MM.1S (cell line): ENCODE measurements at regions not wholly inside any gene's neighbourhood (a gene's known extent, or its start where the extent isn't known, plus 50 kb on each side); places are given as distances from the start of the nearest gene placed in this dataset.

Experiments
- DNase-seq: peaks from one replicate; pipeline ENCODE4 v3.0.0-alpha.2; 2015
- H2AFZ ChIP-seq: fragments of 300-600 bp; sonication (generic); 2 replicates; pipeline ENCODE4 v1.6.0; 2016; ENCODE audit warnings: antibody characterized with exemption, low read length
- H3F3A ChIP-seq: fragments of 300-600 bp; sonication (generic); 2 replicates; pipeline ENCODE4 v1.6.1; 2016; ENCODE audit warnings: mild to moderate bottlenecking, antibody characterized with exemption, low read length, moderate library complexity, mixed read lengths; ENCODE audit not compliant: insufficient read depth
- H3K27ac ChIP-seq: fragments of 300-600 bp; sonication (generic); 2 replicates; pipeline ENCODE4 v1.5.1; 2016; ENCODE audit warnings: mild to moderate bottlenecking, low read length
- H3K27me3 ChIP-seq: fragments of 300-600 bp; sonication (generic); replicated peaks from 2 replicates; pipeline ENCODE4 v1.6.0; 2016; ENCODE audit warnings: low read length; ENCODE audit not compliant: insufficient read depth
- H3K36me3 ChIP-seq: fragments of 300-600 bp; sonication (generic); replicated peaks from 2 replicates; pipeline ENCODE4 v1.6.1; 2016; ENCODE audit warnings: mild to moderate bottlenecking, low read length, mixed read lengths; ENCODE audit not compliant: insufficient read depth
- H3K4me1 ChIP-seq: fragments of 300-600 bp; sonication (generic); 2 replicates; pipeline ENCODE4 v1.6.1; 2016; ENCODE audit warnings: low read length, mixed read lengths
- H3K4me2 ChIP-seq: fragments of 300-600 bp; sonication (generic); 2 replicates; pipeline ENCODE4 v1.6.0; 2016; ENCODE audit warnings: low read depth, low read length
- H3K4me3 ChIP-seq: fragments of 300-600 bp; sonication (generic); 2 replicates; pipeline ENCODE4 v1.5.1; 2016; ENCODE audit warnings: low read length, mixed read lengths
- H3K79me2 ChIP-seq: fragments of 300-600 bp; sonication (generic); 2 replicates; pipeline ENCODE4 v1.6.1; 2016; ENCODE audit warnings: mixed run types, low read length, mixed read lengths
- H3K9ac ChIP-seq: fragments of 300-600 bp; sonication (generic); 2 replicates; pipeline ENCODE4 v1.6.1; 2016; ENCODE audit warnings: low read length, mixed read lengths
- H3K9me2 ChIP-seq: fragments of 300-600 bp; sonication (generic); replicated peaks from 2 replicates; pipeline ENCODE4 v1.6.1; 2016; ENCODE audit warnings: mild to moderate bottlenecking, low read length, mixed read lengths; ENCODE audit not compliant: insufficient read depth
- H3K9me3 ChIP-seq: fragments of 300-600 bp; sonication (generic); replicated peaks from 2 replicates; pipeline ENCODE4 v1.6.1; 2016; ENCODE audit warnings: mild to moderate bottlenecking, low read length, mixed read lengths; ENCODE audit not compliant: insufficient read depth
- H4K20me1 ChIP-seq: fragments of 300-600 bp; sonication (generic); 2 replicates; pipeline ENCODE4 v1.6.1; 2016; ENCODE audit warnings: mild to moderate bottlenecking, low read length, moderate library complexity, mixed read lengths; ENCODE audit not compliant: insufficient read depth
- CTCF ChIP-seq: fragments of 300-600 bp; sonication (generic); IDR thresholded peaks from 2 replicates; pipeline ENCODE4 v1.5.1; 2016; ENCODE audit warnings: antibody characterized with exemption, low read length, mixed read lengths
- EZH2 ChIP-seq: fragments of 300-600 bp; sonication (generic); optimal IDR thresholded peaks from 2 replicates; pipeline ENCODE3; 2017; ENCODE audit warnings: low read depth, mild to moderate bottlenecking, antibody characterized with exemption, low read length, mixed read lengths
- EZH2phosphoT487 ChIP-seq: fragments of 300-600 bp; sonication (generic); IDR thresholded peaks from 2 replicates; pipeline ENCODE4 v1.6.1; 2018; ENCODE audit warnings: antibody characterized with exemption, low read length

DNA sequence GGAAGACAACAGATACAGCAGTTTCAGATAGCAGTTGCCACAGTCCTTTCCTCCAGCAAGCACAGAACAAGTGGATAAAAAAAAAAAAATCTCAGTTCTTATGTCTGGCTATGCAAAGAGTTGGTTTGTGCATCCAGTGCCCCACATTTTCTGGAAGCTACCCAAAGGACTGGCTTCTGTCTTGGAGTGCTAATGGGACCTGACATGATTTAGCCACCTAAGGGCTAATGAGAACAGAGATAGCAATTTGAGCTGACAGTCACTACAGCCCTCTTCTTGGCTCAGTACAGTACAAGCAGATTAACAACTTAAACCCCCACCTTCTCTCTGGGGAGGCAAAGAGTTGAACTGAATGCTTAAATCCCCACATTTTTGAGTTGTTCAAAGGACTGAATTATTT is 976.8 kb downstream of the TBC1D32 start:
- H3K4me2 ChIP-seq: no peak overlapping the region
- H4K20me1 ChIP-seq: no peaks in the 10 kb centered on the region
- H3K4me3 ChIP-seq: no peak overlapping the region
- no peaks in the 10 kb centered on the region for H3K36me3 ChIP-seq
- DNase-seq: no peak
- H3K27ac ChIP-seq: no peak overlapping the region
- no peak overlapping the region for H2AFZ ChIP-seq
- H3F3A ChIP-seq: no peaks in the 10 kb centered on the region
- no peaks in the 10 kb centered on the region for H3K79me2 ChIP-seq
- no peak overlapping the region for H3K9ac ChIP-seq
- H3K9me3 ChIP-seq: no peaks in the 10 kb centered on the region
- H3K4me1 ChIP-seq: peaks cover 13% of the 10 kb centered on the region
- no peaks in the 10 kb centered on the region for H3K9me2 ChIP-seq
- TF ChIP-seq CTCF (no peak), EZH2phosphoT487 (no peak), EZH2 (no peak)
- no peaks in the 10 kb centered on the region for H3K27me3 ChIP-seq

DNA sequence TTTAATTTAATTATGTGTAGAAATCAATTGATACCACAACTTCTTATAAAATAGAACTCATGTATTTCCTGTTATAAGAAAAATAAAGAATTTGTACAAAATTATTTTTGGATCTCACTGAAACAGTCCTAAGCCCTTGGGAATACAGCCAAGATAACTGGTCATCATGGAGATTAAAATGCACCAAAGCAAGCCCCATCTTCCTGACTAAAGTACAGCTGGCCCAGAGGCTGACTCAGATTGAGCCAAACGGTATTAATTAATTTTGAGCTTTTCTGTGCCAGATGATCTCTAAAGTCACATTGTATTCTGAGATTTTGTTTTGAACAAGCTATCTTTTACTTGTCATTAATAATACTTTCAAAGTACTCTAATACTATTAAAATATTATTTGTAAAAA is 978.5 kb downstream of the TBC1D32 start:
- no peak for DNase-seq
- H3K4me1 ChIP-seq: peaks cover 13% of the 10 kb centered on the region
- H3K27ac ChIP-seq: no peak overlapping the region
- H3K9me2 ChIP-seq: no peaks in the 10 kb centered on the region
- no peaks in the 10 kb centered on the region for H3K9me3 ChIP-seq
- H3K36me3 ChIP-seq: no peaks in the 10 kb centered on the region
- no peaks in the 10 kb centered on the region for H3K79me2 ChIP-seq
- H3K27me3 ChIP-seq: no peaks in the 10 kb centered on the region
- no peak overlapping the region for H3K4me2 ChIP-seq
- no peak overlapping the region for H3K9ac ChIP-seq
- no peaks in the 10 kb centered on the region for H4K20me1 ChIP-seq
- no peaks in the 10 kb centered on the region for H3F3A ChIP-seq
- H2AFZ ChIP-seq: no peak overlapping the region
- H3K4me3 ChIP-seq: no peak overlapping the region
- no peak for TF ChIP-seq EZH2phosphoT487
- no peak for TF ChIP-seq EZH2
- no peak for TF ChIP-seq CTCF

DNA sequence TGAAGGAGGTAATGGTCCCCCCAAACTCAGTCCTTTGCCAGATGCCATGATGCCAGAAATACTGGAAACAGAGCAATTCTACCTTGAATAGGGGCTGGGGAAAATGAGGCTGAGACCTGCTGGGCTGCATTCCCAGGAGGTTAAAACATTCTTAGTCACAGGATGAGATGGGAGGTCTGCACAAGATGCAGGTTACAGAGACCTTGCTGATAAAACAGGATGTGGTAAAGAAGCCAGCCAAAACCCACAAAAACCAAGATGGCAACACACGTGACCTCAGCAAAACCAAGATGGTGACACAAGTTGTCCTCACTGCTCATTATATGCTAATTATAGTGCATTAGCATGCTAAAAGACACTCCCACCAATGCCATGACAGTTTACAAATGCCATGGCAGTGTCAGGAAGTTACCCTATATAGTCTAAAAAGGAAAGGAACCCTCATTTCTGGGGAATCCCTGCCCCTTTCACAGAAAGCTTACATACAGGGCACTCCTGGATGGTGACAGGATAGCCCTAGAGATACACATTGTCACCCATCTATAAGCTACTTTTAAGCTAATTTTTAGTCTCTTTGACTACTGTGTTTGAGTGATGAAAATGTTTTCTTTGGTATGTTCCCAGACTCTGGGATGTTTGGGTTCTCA is 979.7 kb downstream of the TBC1D32 start:
- Histone ChIP-seq H3K9me3 (no peaks in the 10 kb centered on the region), H3K27me3 (no peaks in the 10 kb centered on the region), H3K4me2 (peak overlapping the region; percentile 6; the same call in 1 of the 2 replicates), H3K4me3 (no peak overlapping the region), H3K79me2 (no peaks in the 10 kb centered on the region), H2AFZ (peak overlapping the region; percentile 29; the same call in 1 of the 2 replicates), H3K4me1 (peaks cover 13% of the 10 kb centered on the region), H3K9me2 (no peaks in the 10 kb centered on the region), H3K36me3 (no peaks in the 10 kb centered on the region), H3K9ac (no peak overlapping the region), H3F3A (no peaks in the 10 kb centered on the region), H3K27ac (no peak overlapping the region), H4K20me1 (no peaks in the 10 kb centered on the region)
- TF ChIP-seq CTCF (no peak), EZH2phosphoT487 (no peak), EZH2 (no peak)
- peak; percentile 65 for DNase-seq
